Testis (tissue), 2 donors: ENCODE measurements at regions not wholly inside any gene's neighbourhood (a gene's known extent, or its start where the extent isn't known, plus 50 kb on each side); places are given as distances from the start of the nearest gene placed in this dataset.

ENCODE experiments used
- DNase-seq: peaks from one replicate; pipeline ENCODE4 v3.0.0-alpha.2; 2019
- H3K27ac ChIP-seq, 2 donors: fragments of 200-600 bp; sonication (generic); one replicate each; pipeline ENCODE4 v1.5.1; 2019
- H3K27me3 ChIP-seq: fragments of 200-600 bp; sonication (generic); one replicate; pipeline ENCODE4 v1.5.1; 2019
- H3K36me3 ChIP-seq: fragments of 200-600 bp; sonication (generic); one replicate; pipeline ENCODE4 v1.5.1; 2017; ENCODE audit warnings: low read depth; ENCODE audit errors: missing control alignments
- H3K4me1 ChIP-seq: fragments of 200-600 bp; sonication (generic); one replicate; pipeline ENCODE4 v1.5.1; 2019
- H3K4me3 ChIP-seq, 2 donors: fragments of 200-600 bp; sonication (generic); one replicate each; pipeline ENCODE4 v1.5.1; 2017 to 2019
- H3K9me3 ChIP-seq: fragments of 200-600 bp; sonication (generic); one replicate; pipeline ENCODE4 v1.5.1; 2017
- CTCF ChIP-seq, 3 experiments: fragments of 450-650 bp in 2 of 3; fragments of 200-600 bp in 1 of 3; sonication (generic) in 1 of 3; IDR thresholded peaks; one replicate each; pipeline ENCODE4 v1.5.1; 2016 to 2019; ENCODE audit warnings: antibody characterized with exemption in 3 of 3, mild to moderate bottlenecking in 2 of 3, moderate library complexity in 1 of 3
- POLR2A ChIP-seq: fragments of 450-650 bp; IDR thresholded peaks from one replicate; pipeline ENCODE4 v1.6.1; 2017; ENCODE audit warnings: antibody characterized with exemption, mild to moderate bottlenecking, moderate library complexity
- WGBS, 2 donors: methylation state at CpG; one replicate each; pipeline ENCODE4 v1.1.5; 2018; 5-methylcytosine and 5-hydroxymethylcytosine counted together
- intact Hi-C: fragments of 100-400 bp; cut with DNase I; formaldehyde crosslinking; loops from one replicate; pipeline ENCODE4 v1.15.1; 2023; ENCODE audit warnings: low total_unique reads

- Histone ChIP-seq H3K36me3 (no peaks in the 10 kb centered on the region), H3K27me3 (no peaks in the 10 kb centered on the region), H3K4me3 (no peak overlapping the region), H3K4me1 (no peaks in the 10 kb centered on the region), H3K27ac (no peak overlapping the region), H3K9me3 (no peaks in the 10 kb centered on the region)
- DNase-seq = no peak
- intact Hi-C loops = no loop called here
- no peak for TF ChIP-seq POLR2A
- 43 to 61% methylated on average over 3 of the region's 3 CpGs for WGBS, 2 donors
These were observed 518.7 kb upstream of the SUCLG2 start for GRCh38 chr3:68173012-68173634.

DNA sequence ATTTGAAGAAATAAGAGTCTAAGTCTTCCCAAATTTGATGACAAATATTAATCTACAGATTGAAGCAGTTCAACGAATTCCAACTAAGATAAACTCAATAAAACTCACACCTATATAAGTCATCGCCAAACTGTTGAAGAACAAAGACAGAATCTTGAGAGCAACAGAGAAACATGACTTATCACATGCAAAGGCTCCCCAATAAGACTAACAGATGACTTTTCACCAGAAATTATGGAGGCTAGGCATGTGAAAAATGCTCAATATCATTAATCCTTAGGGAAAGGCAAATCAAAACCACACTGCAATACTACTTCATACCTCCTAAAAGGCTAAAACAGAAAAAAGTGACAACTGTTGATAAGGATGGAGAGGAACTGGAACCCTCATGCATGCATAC lies 517.6 kb upstream of the SUCLG2 start:
- 79 to 80% methylated on average over 2 of the region's 2 CpGs for WGBS, 2 donors
- no peaks in the 10 kb centered on the region for H3K9me3 ChIP-seq
- no peak overlapping the region for H3K27ac ChIP-seq
- no peak overlapping the region for H3K4me3 ChIP-seq
- no peaks in the 10 kb centered on the region for H3K36me3 ChIP-seq
- no peaks in the 10 kb centered on the region for H3K27me3 ChIP-seq
- intact Hi-C loops = no loop called here
- DNase-seq = no peak
- TF ChIP-seq POLR2A (no peak), CTCF (IDR thresholded peaks at IDR 0.05) (no peak)
- no peaks in the 10 kb centered on the region for H3K4me1 ChIP-seq

DNA sequence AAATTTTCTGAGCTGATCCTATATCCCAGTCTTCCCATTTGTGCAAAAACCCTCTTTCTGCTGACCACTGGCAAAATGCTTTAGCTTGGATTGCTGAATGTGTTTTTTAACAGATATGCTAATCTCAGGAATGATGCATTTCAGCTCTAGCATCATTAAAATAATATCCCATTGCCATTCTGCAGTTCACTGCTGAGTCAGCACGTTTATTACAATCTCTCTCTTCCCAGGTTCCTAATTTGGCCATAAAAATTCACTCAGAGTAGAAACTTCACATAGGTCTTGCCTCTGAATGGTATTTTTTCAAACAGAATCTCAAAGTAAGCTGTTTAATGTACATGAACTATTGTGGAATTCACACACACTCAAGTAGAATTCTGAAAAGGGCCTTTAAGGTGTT lies 509.6 kb upstream of the SUCLG2 start:
- Histone ChIP-seq H3K4me3 (no peak overlapping the region), H3K27ac (no peak overlapping the region), H3K36me3 (no peaks in the 10 kb centered on the region), H3K27me3 (no peaks in the 10 kb centered on the region), H3K9me3 (no peaks in the 10 kb centered on the region), H3K4me1 (no peaks in the 10 kb centered on the region)
- TF ChIP-seq CTCF (IDR thresholded peaks at IDR 0.05) (no peak), POLR2A (no peak)
- DNase-seq = no peak
- 50 to 57% methylated on average over 1 of the region's 1 CpG for WGBS, 2 donors
- intact Hi-C loops = no loop called here

- Histone ChIP-seq H3K36me3 (no peaks in the 10 kb centered on the region), H3K27me3 (no peaks in the 10 kb centered on the region), H3K9me3 (no peaks in the 10 kb centered on the region), H3K4me3 (no peak overlapping the region), H3K4me1 (no peaks in the 10 kb centered on the region), H3K27ac (no peak overlapping the region)
- 75 to 78% methylated on average over 2 of the region's 2 CpGs for WGBS, 2 donors
- intact Hi-C loops = no loop called here
- no peak for DNase-seq
- TF ChIP-seq POLR2A = no peak
- TF ChIP-seq CTCF (IDR thresholded peaks at IDR 0.05) = no peak
These were observed 508.6 kb upstream of the SUCLG2 start for GRCh38 chr3:68163062-68163461.

GRCh38 chr3:68162644-68163043 lies 508.2 kb upstream of the SUCLG2 start:
- Histone ChIP-seq H3K4me3 (no peak overlapping the region), H3K9me3 (no peaks in the 10 kb centered on the region), H3K27me3 (no peaks in the 10 kb centered on the region), H3K36me3 (no peaks in the 10 kb centered on the region), H3K27ac (no peak overlapping the region), H3K4me1 (no peaks in the 10 kb centered on the region)
- intact Hi-C loops = no loop called here
- DNase-seq = no peak
- no peak for TF ChIP-seq CTCF (IDR thresholded peaks at IDR 0.05)
- TF ChIP-seq POLR2A = no peak
